GM21825 (cell line): ENCODE measurements at regions not wholly inside any gene's neighbourhood (a gene's known extent, or its start where the extent isn't known, plus 50 kb on each side); places are given as distances from the start of the nearest gene placed in this dataset.

Experiments
- ATAC-seq: cut with Tn5 transposase; IDR thresholded peaks from one replicate; pipeline ENCODE4 v1.9.1; 2021; ENCODE audit warnings: mild to moderate bottlenecking, moderate library complexity; ENCODE audit not compliant: unreplicated experiment

- no peak for ATAC-seq
These were observed 329.1 kb upstream of the NFIA start for GRCh38 chr1:60753036-60753900.

GRCh38 chr1:60751306-60751705 is 331.1 kb upstream of the NFIA start:
- no peak for ATAC-seq

- ATAC-seq = no peak
These were observed 335.0 kb upstream of the NFIA start for GRCh38 chr1:60747353-60747752.

GRCh38 chr1:60746278-60746791 is 336.0 kb upstream of the NFIA start:
- ATAC-seq = no peak

GRCh38 chr1:60745484-60745883 is 336.9 kb upstream of the NFIA start:
- ATAC-seq = no peak

GRCh38 chr1:60742339-60742738 is 340.0 kb upstream of the NFIA start:
- ATAC-seq = no peak

GRCh38 chr1:60740154-60740553 is 342.2 kb upstream of the NFIA start:
- ATAC-seq = no peak

GRCh38 chr1:60739729-60740128 is 342.6 kb upstream of the NFIA start:
- ATAC-seq = no peak

- ATAC-seq = no peak
These were observed 349.4 kb upstream of the NFIA start for GRCh38 chr1:60732977-60733401.

- ATAC-seq = no peak
These were observed 351.0 kb upstream of the NFIA start for GRCh38 chr1:60731321-60731720.

GRCh38 chr1:60727552-60727951 is 354.8 kb upstream of the NFIA start:
- no peak for ATAC-seq

GRCh38 chr1:60716472-60716871 is 365.9 kb upstream of the NFIA start:
- ATAC-seq = no peak

GRCh38 chr1:60715970-60716369 is 366.4 kb upstream of the NFIA start:
- no peak for ATAC-seq

GRCh38 chr1:60709426-60709825 is 372.9 kb upstream of the NFIA start:
- ATAC-seq = no peak

- ATAC-seq = no peak
These were observed 377.3 kb upstream of the NFIA start for GRCh38 chr1:60705026-60705425.

GRCh38 chr1:60703155-60703554 is 379.2 kb upstream of the NFIA start:
- ATAC-seq = no peak

- no peak for ATAC-seq
These were observed 383.0 kb upstream of the NFIA start for GRCh38 chr1:60699325-60699724.

- no peak for ATAC-seq
These were observed 385.0 kb upstream of the NFIA start for GRCh38 chr1:60697204-60697994.

GRCh38 chr1:60696512-60696911 is 385.8 kb upstream of the NFIA start:
- no peak for ATAC-seq

GRCh38 chr1:60695716-60696171 is 386.6 kb upstream of the NFIA start:
- no peak for ATAC-seq

- no peak for ATAC-seq
These were observed 387.4 kb upstream of the NFIA start for GRCh38 chr1:60694980-60695379.

- no peak for ATAC-seq
These were observed 390.3 kb upstream of the NFIA start for GRCh38 chr1:60692031-60692430.
